Endodermal cell (in vitro differentiated cells): ENCODE measurements at regions not wholly inside any gene's neighbourhood (a gene's known extent, or its start where the extent isn't known, plus 50 kb on each side); places are given as distances from the start of the nearest gene placed in this dataset.

Experiments used
- DNase-seq: peaks from one replicate; pipeline ENCODE4 v3.0.0-alpha.2; 2017
- H3K27ac ChIP-seq: 2 replicates; pipeline ENCODE4 v1.5.1; 2013; ENCODE audit warnings: mild to moderate bottlenecking, low read depth, low read length, moderate library complexity
- H3K27me3 ChIP-seq: 2 replicates; pipeline ENCODE4 v1.6.1; 2013; ENCODE audit warnings: mild to moderate bottlenecking, low read length, moderate library complexity; ENCODE audit not compliant: insufficient read depth, control insufficient read depth, poor library complexity, severe bottlenecking
- H3K36me3 ChIP-seq: 2 replicates; pipeline ENCODE4 v1.7.0; 2013; ENCODE audit warnings: mild to moderate bottlenecking, low read length, moderate library complexity; ENCODE audit not compliant: control insufficient read depth, insufficient read depth
- H3K4me1 ChIP-seq: one replicate; pipeline ENCODE4 v1.7.0; 2013; ENCODE audit warnings: low read length; ENCODE audit not compliant: control insufficient read depth, insufficient read depth
- H3K4me3 ChIP-seq: 2 replicates; pipeline ENCODE4 v1.5.1; 2013; ENCODE audit warnings: mild to moderate bottlenecking, low read length, moderate library complexity
- H3K9ac ChIP-seq: 2 replicates; pipeline ENCODE4 v1.6.1; 2013; ENCODE audit warnings: mild to moderate bottlenecking, low read length, moderate library complexity; ENCODE audit not compliant: poor library complexity, severe bottlenecking; ENCODE audit errors: extremely low read depth
- H3K9me3 ChIP-seq: 2 replicates; pipeline ENCODE4 v1.6.1; 2013; ENCODE audit warnings: mild to moderate bottlenecking, low read length, moderate library complexity; ENCODE audit not compliant: control insufficient read depth
- H3K27ac Mint-ChIP-seq: 2 replicates; pipeline ENCODE4 v1.8.0; 2020; ENCODE audit warnings: mixed read lengths
- H3K27me3 Mint-ChIP-seq: 2 replicates; pipeline ENCODE4 v1.8.0; 2021; ENCODE audit warnings: mild to moderate bottlenecking, mixed read lengths; ENCODE audit not compliant: insufficient read depth
- H3K36me3 Mint-ChIP-seq: 2 replicates; pipeline ENCODE4 v1.8.0; 2020; ENCODE audit warnings: low read depth, mixed read lengths
- H3K4me1 Mint-ChIP-seq: 2 replicates; pipeline ENCODE4 v1.8.0; 2020; ENCODE audit warnings: mixed read lengths
- H3K4me3 Mint-ChIP-seq: 2 replicates; pipeline ENCODE4 v1.8.0; 2020; ENCODE audit warnings: mild to moderate bottlenecking, moderate library complexity, mixed read lengths
- H3K9me3 Mint-ChIP-seq: 2 replicates; pipeline ENCODE4 v1.8.0; 2020; ENCODE audit warnings: mild to moderate bottlenecking, mixed read lengths
- WGBS, 2 experiments: methylation state at CpG; one replicate each; pipeline versions ENCODE4 v1.1.5 to v1.1.7; 2013; ENCODE audit warnings: missing lambda C conversion rate in 2 of 2, mixed read lengths in 1 of 2; ENCODE audit not compliant: insufficient coverage in 1 of 2, insufficient read length in 1 of 2; 5-methylcytosine and 5-hydroxymethylcytosine counted together
- TF ChIP-seq, protein P1 (sequence below): fragments of 200-600 bp; sonication (generic); conservative IDR thresholded peaks from 2 replicates; pipeline ENCODE4 v1.5.0; 2021; ENCODE audit warnings: antibody characterized with exemption, mild to moderate bottlenecking

GRCh38 chr21:25462517-25462971, 144.7 kb downstream of the MRPL39 start:
- H3K27ac Mint-ChIP-seq: no peak overlapping the region
- Histone ChIP-seq H3K27me3 (no peaks in the 10 kb centered on the region), H3K9ac (no peak overlapping the region), H3K9me3 (no peaks in the 10 kb centered on the region), H3K36me3 (no peaks in the 10 kb centered on the region), H3K27ac (no peak overlapping the region), H3K4me3 (no peak overlapping the region), H3K4me1 (no peaks in the 10 kb centered on the region)
- 72 to 81% methylated on average over 3 to 5 of the region's 5 CpGs for WGBS, 2 experiments
- H3K36me3 Mint-ChIP-seq: no peaks in the 10 kb centered on the region
- H3K4me3 Mint-ChIP-seq: no peak overlapping the region
- TF ChIP-seq, protein P1, sequence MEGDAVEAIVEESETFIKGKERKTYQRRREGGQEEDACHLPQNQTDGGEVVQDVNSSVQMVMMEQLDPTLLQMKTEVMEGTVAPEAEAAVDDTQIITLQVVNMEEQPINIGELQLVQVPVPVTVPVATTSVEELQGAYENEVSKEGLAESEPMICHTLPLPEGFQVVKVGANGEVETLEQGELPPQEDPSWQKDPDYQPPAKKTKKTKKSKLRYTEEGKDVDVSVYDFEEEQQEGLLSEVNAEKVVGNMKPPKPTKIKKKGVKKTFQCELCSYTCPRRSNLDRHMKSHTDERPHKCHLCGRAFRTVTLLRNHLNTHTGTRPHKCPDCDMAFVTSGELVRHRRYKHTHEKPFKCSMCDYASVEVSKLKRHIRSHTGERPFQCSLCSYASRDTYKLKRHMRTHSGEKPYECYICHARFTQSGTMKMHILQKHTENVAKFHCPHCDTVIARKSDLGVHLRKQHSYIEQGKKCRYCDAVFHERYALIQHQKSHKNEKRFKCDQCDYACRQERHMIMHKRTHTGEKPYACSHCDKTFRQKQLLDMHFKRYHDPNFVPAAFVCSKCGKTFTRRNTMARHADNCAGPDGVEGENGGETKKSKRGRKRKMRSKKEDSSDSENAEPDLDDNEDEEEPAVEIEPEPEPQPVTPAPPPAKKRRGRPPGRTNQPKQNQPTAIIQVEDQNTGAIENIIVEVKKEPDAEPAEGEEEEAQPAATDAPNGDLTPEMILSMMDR: no peak
- H3K4me1 Mint-ChIP-seq: no peaks in the 10 kb centered on the region
- H3K27me3 Mint-ChIP-seq: peaks cover 2% of the 10 kb centered on the region
- no peak for DNase-seq
- no peaks in the 10 kb centered on the region for H3K9me3 Mint-ChIP-seq

- Histone ChIP-seq H3K9ac (no peak overlapping the region), H3K36me3 (no peaks in the 10 kb centered on the region), H3K9me3 (no peaks in the 10 kb centered on the region), H3K4me3 (no peak overlapping the region), H3K27me3 (no peaks in the 10 kb centered on the region), H3K4me1 (no peaks in the 10 kb centered on the region), H3K27ac (no peak overlapping the region)
- 13 to 67% methylated on average over 1 of the region's 1 CpG for WGBS, 2 experiments
- H3K36me3 Mint-ChIP-seq: no peaks in the 10 kb centered on the region
- no peak for DNase-seq
- H3K9me3 Mint-ChIP-seq: no peaks in the 10 kb centered on the region
- H3K27me3 Mint-ChIP-seq: peaks cover 2% of the 10 kb centered on the region
- no peak overlapping the region for H3K4me3 Mint-ChIP-seq
- H3K4me1 Mint-ChIP-seq: no peaks in the 10 kb centered on the region
- TF ChIP-seq, protein P1: no peak
- no peak overlapping the region for H3K27ac Mint-ChIP-seq
Measured at GRCh38 chr21:25461725-25462124, 145.6 kb downstream of the MRPL39 start.

DNA sequence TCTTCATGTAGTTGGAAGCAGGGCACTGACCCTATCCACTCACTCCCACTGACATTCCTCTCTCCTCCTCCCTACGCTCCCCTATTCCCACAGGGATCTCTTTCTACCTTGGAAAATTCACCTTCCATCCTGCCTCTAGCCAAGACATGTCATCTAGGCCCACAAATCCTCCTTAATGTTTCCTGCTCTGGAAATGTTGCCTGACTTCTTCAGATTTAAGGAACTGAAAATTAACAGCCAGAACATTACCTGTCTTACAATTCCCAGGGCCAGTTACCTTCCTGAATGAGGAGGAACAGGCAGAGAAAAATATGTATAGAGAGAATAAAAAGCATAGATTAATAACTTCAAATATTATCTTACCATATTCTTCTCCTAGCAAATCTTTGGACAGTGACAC, 147.3 kb downstream of the MRPL39 start:
- Histone ChIP-seq H3K27me3 (no peaks in the 10 kb centered on the region), H3K9ac (no peak overlapping the region), H3K27ac (no peak overlapping the region), H3K36me3 (no peaks in the 10 kb centered on the region), H3K4me3 (no peak overlapping the region), H3K9me3 (no peaks in the 10 kb centered on the region), H3K4me1 (no peaks in the 10 kb centered on the region)
- WGBS, 2 experiments: 92 to 100% methylated on average over 1 of the region's 1 CpG
- H3K27ac Mint-ChIP-seq: no peak overlapping the region
- H3K27me3 Mint-ChIP-seq: peaks cover 2% of the 10 kb centered on the region
- H3K4me1 Mint-ChIP-seq: no peaks in the 10 kb centered on the region
- TF ChIP-seq, protein P1: no peak
- no peaks in the 10 kb centered on the region for H3K9me3 Mint-ChIP-seq
- H3K4me3 Mint-ChIP-seq: no peak overlapping the region
- no peaks in the 10 kb centered on the region for H3K36me3 Mint-ChIP-seq
- no peak for DNase-seq
